ENCODE measurements at regions not wholly inside any gene's neighbourhood (a gene's known extent, or its start where the extent isn't known, plus 50 kb on each side); places are given as distances from the start of the nearest gene placed in this dataset.
"Not testable (repeated sequence)": the region's sequence is repeated elsewhere in the genome, so short reads cannot be mapped to it uniquely, and the experiment has no call there.

DNA sequence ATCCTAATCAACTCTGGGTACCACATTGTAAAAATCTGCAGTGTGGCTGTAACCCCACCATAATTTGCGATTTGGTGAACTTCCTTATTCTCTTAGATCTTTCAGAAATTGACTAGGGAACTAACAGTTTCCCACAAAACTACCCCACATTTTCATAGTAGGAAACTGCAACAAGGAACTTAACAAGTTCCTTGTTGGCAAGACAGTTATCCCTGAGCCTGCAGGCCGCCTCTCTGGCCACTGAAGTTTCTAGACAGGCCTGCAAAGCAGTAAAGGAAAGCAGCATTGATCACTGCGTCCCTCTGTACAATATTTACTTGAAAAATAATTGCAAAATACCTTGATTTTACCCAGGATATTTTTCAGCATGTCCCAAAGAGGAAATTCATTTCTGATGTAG is 372.9 kb downstream of the ANAPC1 start:
- in situ Hi-C loops (cut with MboI; ENCODE audit: low sequenced_read_pairs); H2BK15ac ChIP-seq (ENCODE audit: low read depth, low read length); H3K79me1 ChIP-seq (ENCODE audit: low read depth in 1 of 2, low read length in 2 of 2); H3K4me1 ChIP-seq (ENCODE audit: control insufficient read depth, insufficient read depth, low read length); H2AK5ac ChIP-seq (ENCODE audit: low read depth, low read length); H3K4me2 ChIP-seq (ENCODE audit: low read depth, low read length); H4K8ac ChIP-seq (ENCODE audit: low read depth in 2 of 2, low read length in 2 of 2); H3K27ac ChIP-seq (ENCODE audit: insufficient read depth, low read length); H3K4ac ChIP-seq (ENCODE audit: low read depth, low read length); H3K9me3 ChIP-seq (ENCODE audit: control insufficient read depth, insufficient read depth, low read length); H2AFZ ChIP-seq (replicated peaks; ENCODE audit: low read length, poor library complexity); H4K20me1 ChIP-seq (ENCODE audit: insufficient read depth, low read length); CTCF ChIA-PET; H3K36me3 ChIP-seq (ENCODE audit: control insufficient read depth, insufficient read depth, low read length); H4K91ac ChIP-seq (ENCODE audit: insufficient read depth, low read depth, low read length); H3K27me3 ChIP-seq (ENCODE audit: control insufficient read depth, insufficient read depth, low read length); H2BK5ac ChIP-seq (ENCODE audit: low read depth, low read length, poor library complexity, severe bottlenecking); H3K18ac ChIP-seq (ENCODE audit: low read depth, low read length); H2BK20ac ChIP-seq (ENCODE audit: low read depth, low read length); dilution Hi-C loops (cut with HindIII; ENCODE audit: low sequenced_read_pairs, unreplicated experiment); H3K14ac ChIP-seq (replicated peaks; ENCODE audit: low read depth, low read length); H2BK120ac ChIP-seq (ENCODE audit: low read depth, low read length); DNase-seq; BruUV-seq (replicated peaks); intact Hi-C loops (cut with micrococcal nuclease); H3K9me1 ChIP-seq (ENCODE audit: insufficient read depth, low read length); H3K4me3 ChIP-seq (ENCODE audit: insufficient read depth, low read depth, low read length); POLR2A ChIA-PET (ENCODE audit: unreplicated experiment); H3K9ac ChIP-seq (ENCODE audit: low read depth, low read length); H3K23ac ChIP-seq (ENCODE audit: low read depth, low read length); H3K56ac ChIP-seq (ENCODE audit: extremely low read depth, insufficient read depth, low read length); H2AK9ac ChIP-seq (replicated peaks; ENCODE audit: low read depth, low read length, poor library complexity); H4K5ac ChIP-seq (ENCODE audit: low read depth, low read length); ATAC-seq (ENCODE audit: low read depth): not testable (repeated sequence)
- no CpG with 5 or more reads among the region's 3 CpGs for WGBS, 2 experiments (ENCODE audit: extremely low coverage in 2 of 2, insufficient read length in 1 of 2)

DNA sequence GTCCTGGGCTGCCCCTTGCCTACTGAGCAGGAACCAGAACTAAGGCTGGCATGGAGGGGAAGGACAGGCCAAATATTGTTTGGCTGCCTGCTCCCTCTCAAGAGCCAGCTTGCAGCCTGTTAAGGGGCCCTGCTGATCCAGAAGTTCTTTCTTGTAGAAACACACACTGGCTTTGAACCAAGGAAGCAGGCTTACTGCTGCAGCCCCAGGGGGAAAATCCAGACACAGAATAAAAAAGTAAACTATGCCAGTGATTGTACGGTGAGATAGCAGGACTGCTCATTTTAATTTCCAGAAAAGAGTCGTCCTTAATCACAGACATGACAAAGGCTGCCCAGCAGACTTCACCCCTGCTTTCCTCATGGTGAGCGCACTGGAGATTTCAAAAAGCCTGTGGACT is 371.6 kb downstream of the ANAPC1 start:
- H3K23ac ChIP-seq (ENCODE audit: low read depth, low read length); H3K27me3 ChIP-seq (ENCODE audit: control insufficient read depth, insufficient read depth, low read length); H3K9ac ChIP-seq (ENCODE audit: low read depth, low read length); H3K9me1 ChIP-seq (ENCODE audit: insufficient read depth, low read length); H3K9me3 ChIP-seq (ENCODE audit: control insufficient read depth, insufficient read depth, low read length); H2BK120ac ChIP-seq (ENCODE audit: low read depth, low read length); H3K4me2 ChIP-seq (ENCODE audit: low read depth, low read length); POLR2A ChIA-PET (ENCODE audit: unreplicated experiment); H3K4ac ChIP-seq (ENCODE audit: low read depth, low read length); H2BK20ac ChIP-seq (ENCODE audit: low read depth, low read length); H2AK9ac ChIP-seq (replicated peaks; ENCODE audit: low read depth, low read length, poor library complexity); DNase-seq; CTCF ChIA-PET; H2BK15ac ChIP-seq (ENCODE audit: low read depth, low read length); H4K8ac ChIP-seq (ENCODE audit: low read depth in 2 of 2, low read length in 2 of 2); H2AFZ ChIP-seq (replicated peaks; ENCODE audit: low read length, poor library complexity); dilution Hi-C loops (cut with HindIII; ENCODE audit: low sequenced_read_pairs, unreplicated experiment); H3K14ac ChIP-seq (replicated peaks; ENCODE audit: low read depth, low read length); H3K56ac ChIP-seq (ENCODE audit: extremely low read depth, insufficient read depth, low read length); H3K4me1 ChIP-seq (ENCODE audit: control insufficient read depth, insufficient read depth, low read length); H3K79me1 ChIP-seq (ENCODE audit: low read depth in 1 of 2, low read length in 2 of 2); H2AK5ac ChIP-seq (ENCODE audit: low read depth, low read length); H3K4me3 ChIP-seq (ENCODE audit: insufficient read depth, low read depth, low read length); H4K91ac ChIP-seq (ENCODE audit: insufficient read depth, low read depth, low read length); H2BK5ac ChIP-seq (ENCODE audit: low read depth, low read length, poor library complexity, severe bottlenecking); in situ Hi-C loops (cut with MboI; ENCODE audit: low sequenced_read_pairs); H4K20me1 ChIP-seq (ENCODE audit: insufficient read depth, low read length); H3K36me3 ChIP-seq (ENCODE audit: control insufficient read depth, insufficient read depth, low read length); BruUV-seq (replicated peaks); intact Hi-C loops (cut with micrococcal nuclease): not testable (repeated sequence)
- H4K5ac ChIP-seq (ENCODE audit: low read depth, low read length), result peak overlapping the region; percentile 48; the same call in 1 of the 2 replicates
- WGBS, 2 experiments (ENCODE audit: extremely low coverage in 2 of 2, insufficient read length in 1 of 2), result no CpG with 5 or more reads among the region's 3 CpGs
- H3K27ac ChIP-seq (ENCODE audit: insufficient read depth, low read length), result peak overlapping the region; percentile 9; the same call in 1 of the 2 replicates
- peak; percentile 56 for ATAC-seq (ENCODE audit: low read depth)
- H3K18ac ChIP-seq (ENCODE audit: low read depth, low read length), result peak overlapping the region; percentile 44; the same call in 1 of the 2 replicates
